WERI-Rb-1 (cell line): ENCODE measurements at regions not wholly inside any gene's neighbourhood (a gene's known extent, or its start where the extent isn't known, plus 50 kb on each side); places are given as distances from the start of the nearest gene placed in this dataset.
"Not testable (repeated sequence)": the region's sequence is repeated elsewhere in the genome, so short reads cannot be mapped to it uniquely, and the experiment has no call there.

Source experiments
- DNase-seq: peaks from one replicate; pipeline ENCODE4 v3.0.0-alpha.2; 2020
- H3K27ac ChIP-seq: fragments of 250-450 bp; sonication (Bioruptor Pico); 2 replicates; pipeline ENCODE4 v1.5.1; 2020; ENCODE audit warnings: mild to moderate bottlenecking, moderate library complexity
- H3K27me3 ChIP-seq: fragments of 250-450 bp; sonication (Bioruptor Pico); 2 replicates; pipeline ENCODE4 v1.5.1; 2021; ENCODE audit warnings: mild to moderate bottlenecking, low read depth, moderate library complexity; ENCODE audit not compliant: insufficient read depth, severe bottlenecking
- H3K36me3 ChIP-seq: fragments of 250-450 bp; sonication (Bioruptor Pico); 2 replicates; pipeline ENCODE4 v1.5.1; 2020; ENCODE audit warnings: mild to moderate bottlenecking, moderate library complexity
- H3K4me3 ChIP-seq: 2 replicates; pipeline ENCODE4 v1.5.1; 2011; ENCODE audit warnings: low read depth, mild to moderate bottlenecking, control low read depth, low read length
- H3K9me3 ChIP-seq: fragments of 250-450 bp; sonication (Bioruptor Pico); 2 replicates; pipeline ENCODE4 v1.5.1; 2021; ENCODE audit warnings: mild to moderate bottlenecking, moderate library complexity; ENCODE audit not compliant: severe bottlenecking
- TF ChIP-seq, protein P1 (sequence below): IDR thresholded peaks from 2 replicates; pipeline ENCODE4 v1.5.1; 2011; ENCODE audit warnings: low read depth, mild to moderate bottlenecking, control low read depth, inconsistent platforms, low read length

DNA sequence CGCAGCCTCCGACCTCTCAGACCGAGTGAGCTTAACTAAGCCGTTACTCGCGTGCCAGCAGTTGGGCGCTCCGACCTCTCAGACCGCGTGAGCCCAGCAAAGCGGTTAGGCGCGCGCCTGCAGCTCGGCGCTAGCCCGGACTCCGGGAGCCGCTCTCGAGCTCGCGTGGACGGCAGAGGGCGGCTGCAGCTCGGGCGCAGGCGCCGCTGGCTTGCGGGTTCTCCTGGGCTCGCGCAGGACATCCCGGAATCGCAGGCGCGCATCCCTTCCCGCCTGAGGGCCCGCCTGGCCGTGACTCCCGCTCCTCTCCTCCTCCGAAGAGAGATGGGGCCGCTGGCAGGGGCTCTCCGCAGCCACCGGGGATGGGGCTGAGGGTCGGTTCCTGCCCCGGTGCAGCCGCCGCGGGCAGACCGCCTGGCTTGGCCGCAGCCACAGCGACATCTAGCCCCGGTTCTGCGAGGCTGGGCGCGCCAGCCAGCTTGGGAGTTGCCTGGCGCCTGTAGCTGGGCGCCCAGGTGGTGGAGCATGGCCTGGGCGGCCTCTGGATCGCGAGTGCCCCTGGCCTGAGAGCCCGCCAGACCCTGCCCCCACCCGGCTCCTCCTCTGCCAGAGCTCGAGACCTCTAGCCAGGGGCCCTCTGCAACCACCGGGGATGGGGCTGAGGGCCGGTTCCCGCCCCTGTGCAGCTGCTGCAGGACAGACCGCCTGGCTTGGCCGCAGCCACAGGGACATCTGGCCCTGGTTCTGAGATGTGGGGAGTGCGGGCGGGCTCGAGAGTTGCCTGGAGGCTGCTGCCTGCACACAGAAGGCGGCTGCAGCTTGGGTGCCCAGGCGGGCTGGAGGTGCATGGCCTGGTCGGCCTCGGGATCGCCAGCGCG is 85.7 kb upstream of the CCDC180 start:
- peaks cover 31% of the 10 kb centered on the region for H3K27me3 ChIP-seq
- TF ChIP-seq, protein P1, sequence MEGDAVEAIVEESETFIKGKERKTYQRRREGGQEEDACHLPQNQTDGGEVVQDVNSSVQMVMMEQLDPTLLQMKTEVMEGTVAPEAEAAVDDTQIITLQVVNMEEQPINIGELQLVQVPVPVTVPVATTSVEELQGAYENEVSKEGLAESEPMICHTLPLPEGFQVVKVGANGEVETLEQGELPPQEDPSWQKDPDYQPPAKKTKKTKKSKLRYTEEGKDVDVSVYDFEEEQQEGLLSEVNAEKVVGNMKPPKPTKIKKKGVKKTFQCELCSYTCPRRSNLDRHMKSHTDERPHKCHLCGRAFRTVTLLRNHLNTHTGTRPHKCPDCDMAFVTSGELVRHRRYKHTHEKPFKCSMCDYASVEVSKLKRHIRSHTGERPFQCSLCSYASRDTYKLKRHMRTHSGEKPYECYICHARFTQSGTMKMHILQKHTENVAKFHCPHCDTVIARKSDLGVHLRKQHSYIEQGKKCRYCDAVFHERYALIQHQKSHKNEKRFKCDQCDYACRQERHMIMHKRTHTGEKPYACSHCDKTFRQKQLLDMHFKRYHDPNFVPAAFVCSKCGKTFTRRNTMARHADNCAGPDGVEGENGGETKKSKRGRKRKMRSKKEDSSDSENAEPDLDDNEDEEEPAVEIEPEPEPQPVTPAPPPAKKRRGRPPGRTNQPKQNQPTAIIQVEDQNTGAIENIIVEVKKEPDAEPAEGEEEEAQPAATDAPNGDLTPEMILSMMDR: 0 out of 2 replicates have a peak, but pooled peaks have one; percentile 26

DNA sequence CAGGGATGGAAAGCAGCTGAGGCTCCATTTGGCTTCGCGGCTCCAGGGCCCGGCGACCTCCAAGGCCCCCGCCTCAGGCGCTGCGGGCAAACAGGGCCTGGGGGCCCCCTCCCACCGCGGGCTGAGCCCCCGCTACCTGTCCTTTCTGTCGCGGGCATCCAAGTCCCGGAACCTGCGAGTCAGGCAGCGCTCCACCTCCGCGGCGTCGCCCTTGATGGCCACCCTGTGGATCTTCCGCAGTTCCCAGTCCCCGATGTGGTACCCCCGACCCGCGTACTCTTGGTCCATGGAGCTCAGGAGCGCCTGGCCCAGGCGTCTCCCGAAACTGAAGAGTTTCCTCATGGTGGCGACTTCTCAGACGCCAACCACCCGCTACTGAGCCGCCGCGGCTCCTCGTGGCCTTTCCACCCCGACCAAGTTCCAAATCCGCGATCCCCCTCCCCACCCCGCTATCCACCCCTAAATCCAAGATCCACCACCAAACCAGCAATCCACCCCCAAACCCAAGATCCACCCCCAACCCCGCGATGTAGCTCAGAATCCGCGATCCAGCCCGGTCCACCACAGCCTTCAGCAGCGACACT is 86.5 kb upstream of the CCDC180 start:
- no peak for DNase-seq
- TF ChIP-seq, protein P1: no peak
- no peak overlapping the region for H3K27ac ChIP-seq
- H3K9me3 ChIP-seq: no peaks in the 10 kb centered on the region
- peak overlapping the region; percentile 39 for H3K4me3 ChIP-seq
- no peaks in the 10 kb centered on the region for H3K36me3 ChIP-seq
- peaks cover 31% of the 10 kb centered on the region for H3K27me3 ChIP-seq

More for the DNA sequence above, 85.7 kb upstream of the CCDC180 start:
- not testable (repeated sequence) for H3K27ac ChIP-seq, H3K36me3 ChIP-seq, H3K9me3 ChIP-seq
- peak overlapping the region; percentile 39 for H3K4me3 ChIP-seq
- peak; percentile 80 for DNase-seq

DNA sequence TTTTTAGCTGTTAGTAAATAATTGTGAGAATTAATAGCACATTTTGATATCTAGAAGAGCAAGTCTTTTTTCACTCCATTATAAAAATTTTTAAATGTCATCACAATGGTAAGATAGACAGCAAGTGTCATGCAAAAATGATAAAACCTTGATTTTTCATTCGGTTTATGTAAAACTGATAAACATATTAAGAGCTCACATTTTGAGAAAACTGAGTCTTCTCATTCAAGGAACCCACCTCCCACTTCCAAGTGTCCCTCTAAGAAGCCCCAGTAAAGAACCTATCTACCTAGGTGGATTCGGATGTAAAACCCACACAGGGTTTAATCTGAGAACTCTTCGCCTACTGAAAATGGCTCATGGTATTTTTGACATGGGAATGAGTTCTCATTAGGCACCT is 87.1 kb upstream of the CCDC180 start:
- H3K27ac ChIP-seq, H3K4me3 ChIP-seq, H3K9me3 ChIP-seq, DNase-seq, H3K36me3 ChIP-seq: not testable (repeated sequence)
- H3K27me3 ChIP-seq: peaks cover 31% of the 10 kb centered on the region

DNA sequence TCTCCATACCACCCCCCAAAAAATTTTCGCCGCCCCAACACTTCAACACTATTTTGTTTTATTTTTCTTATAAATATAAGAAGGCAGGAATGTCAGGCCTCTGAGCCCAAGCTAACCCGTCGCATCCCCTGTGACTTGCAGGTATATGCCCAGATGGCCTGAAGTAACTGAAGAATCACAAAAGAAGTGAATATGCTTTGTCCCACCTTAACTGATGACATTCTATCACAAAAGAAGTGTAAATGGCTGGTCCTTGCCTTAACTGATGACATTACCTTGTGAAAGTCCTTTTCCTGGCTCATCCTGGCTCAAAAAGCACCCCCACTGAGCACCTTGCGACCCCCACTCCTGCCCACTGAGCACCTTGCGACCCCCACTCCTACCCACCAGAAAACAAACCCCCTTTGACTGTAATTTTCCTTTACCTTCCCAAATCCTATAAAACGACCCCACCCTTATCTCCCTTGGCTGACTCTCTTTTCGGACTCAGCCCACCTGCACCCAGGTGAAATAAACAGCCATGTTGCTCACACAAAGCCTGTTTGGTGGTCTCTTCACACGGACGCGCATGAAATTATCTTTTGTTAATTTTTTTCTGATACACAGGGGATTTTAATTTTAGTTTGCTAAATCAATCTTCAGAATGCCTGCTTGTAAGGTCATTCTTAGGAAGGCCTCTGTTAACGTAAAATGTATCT is 87.9 kb upstream of the CCDC180 start:
- H3K9me3 ChIP-seq, H3K36me3 ChIP-seq, DNase-seq, H3K27ac ChIP-seq, H3K4me3 ChIP-seq: not testable (repeated sequence)
- peaks cover 31% of the 10 kb centered on the region for H3K27me3 ChIP-seq

DNA sequence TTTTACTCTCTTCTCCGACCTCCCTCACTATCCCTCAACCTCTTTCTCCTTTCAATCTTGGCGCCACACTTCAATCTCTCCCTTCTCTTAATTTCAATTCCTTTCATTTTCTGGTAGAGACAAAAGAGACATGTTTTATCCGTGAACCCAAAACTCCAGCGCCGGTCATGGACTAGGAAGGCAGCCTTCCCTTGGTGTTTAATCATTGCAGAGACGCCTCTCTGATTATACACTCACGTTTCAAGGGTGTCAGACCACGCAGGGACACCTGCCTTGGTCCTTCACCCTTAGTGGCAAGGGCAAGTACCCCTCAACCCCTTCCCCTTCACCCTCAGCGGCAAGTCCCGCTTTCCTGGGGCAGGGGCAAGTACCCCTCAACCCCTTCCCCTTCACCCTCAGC is 92.3 kb upstream of the CCDC180 start:
- H3K9me3 ChIP-seq, H3K27ac ChIP-seq, DNase-seq, H3K4me3 ChIP-seq, H3K36me3 ChIP-seq, H3K27me3 ChIP-seq: not testable (repeated sequence)

DNA sequence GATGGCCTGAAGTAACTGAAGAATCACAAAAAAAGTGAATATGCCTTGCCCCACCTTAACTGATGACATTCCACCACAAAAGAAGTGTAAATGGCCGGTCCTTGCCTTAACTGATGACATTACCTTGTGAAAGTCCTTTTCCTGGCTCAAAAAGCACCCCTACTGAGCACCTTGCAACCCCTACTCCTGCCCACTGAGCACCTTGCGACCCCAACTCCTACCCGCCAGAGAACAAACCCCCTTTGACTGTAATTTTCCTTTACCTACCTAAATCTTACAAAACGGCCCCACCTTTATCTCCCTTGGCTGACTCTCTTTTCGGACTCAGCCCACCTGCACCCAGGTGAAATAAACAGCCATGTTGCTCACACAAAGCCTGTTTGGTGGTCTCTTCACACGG is 92.9 kb upstream of the CCDC180 start:
- not testable (repeated sequence) for H3K4me3 ChIP-seq, H3K27ac ChIP-seq, H3K36me3 ChIP-seq, H3K9me3 ChIP-seq, DNase-seq, H3K27me3 ChIP-seq

DNA sequence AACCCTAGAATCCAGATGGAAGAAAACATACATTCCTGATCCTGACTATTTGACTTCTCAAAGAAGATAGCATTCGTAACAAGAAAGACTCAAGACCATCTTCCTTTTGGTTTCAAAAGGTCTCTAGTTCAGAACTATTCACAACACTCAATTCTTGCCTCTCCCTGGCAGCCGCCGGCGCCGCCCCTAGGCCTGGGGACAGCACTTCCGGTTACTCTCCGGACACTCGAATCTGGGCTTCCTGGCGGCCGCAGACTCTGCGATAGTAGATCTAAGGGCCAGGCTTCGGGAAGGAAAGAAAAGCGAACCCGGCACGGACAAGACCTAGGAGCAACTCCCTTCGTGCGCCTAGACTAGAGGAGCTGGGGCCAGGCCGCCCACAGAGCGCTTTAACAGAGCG is 107.8 kb upstream of the CCDC180 start:
- not testable (repeated sequence) for H3K9me3 ChIP-seq, H3K4me3 ChIP-seq, H3K36me3 ChIP-seq, H3K27me3 ChIP-seq, H3K27ac ChIP-seq, DNase-seq

DNA sequence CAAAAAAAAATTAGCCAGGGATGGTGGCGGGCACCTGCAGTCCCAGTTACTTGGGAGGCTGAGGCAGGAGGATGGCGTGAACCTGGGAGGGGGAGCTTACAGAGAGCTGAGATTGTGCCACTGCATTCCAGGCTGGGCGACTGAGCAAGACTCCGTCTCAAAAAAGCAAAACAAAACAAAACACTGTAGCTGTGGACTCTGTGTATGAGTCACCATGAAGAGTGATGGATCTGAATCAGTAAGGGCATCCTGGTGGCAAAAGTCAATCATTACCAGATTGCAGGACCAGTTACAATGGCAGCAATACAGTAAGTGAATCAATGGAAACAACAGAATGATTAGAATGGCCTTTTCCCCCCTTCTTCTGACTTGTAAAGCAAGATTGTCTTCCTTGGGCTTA is 113.7 kb upstream of the CCDC180 start:
- H3K27ac ChIP-seq, DNase-seq, H3K4me3 ChIP-seq, H3K9me3 ChIP-seq, H3K27me3 ChIP-seq, H3K36me3 ChIP-seq: not testable (repeated sequence)
